BJ (cell line): ENCODE measurements at regions not wholly inside any gene's neighbourhood (a gene's known extent, or its start where the extent isn't known, plus 50 kb on each side); places are given as distances from the start of the nearest gene placed in this dataset.
"Not testable (repeated sequence)": the region's sequence is repeated elsewhere in the genome, so short reads cannot be mapped to it uniquely, and the experiment has no call there.

Experiments used
- CTCF ChIA-PET: fragments of 350-600 bp; formaldehyde crosslinking; extraction: SDS; loops from one replicate; lab custom pipeline; 2021; ENCODE audit warnings: antibody characterized with exemption, inconsistent platforms; lab: Yijun Ruan, JAX
- POLR2A ChIA-PET: fragments of 300-600 bp; sonication (Branson Sonifier 250); formaldehyde crosslinking; extraction: SDS; loops from one replicate; lab custom pipeline; 2021; ENCODE audit warnings: antibody characterized with exemption; lab: Charles Lee
- DNase-seq: peaks from one replicate; pipeline ENCODE4 v3.0.0-alpha.2; 2011; ENCODE audit warnings: low read depth
- H3K27me3 ChIP-seq: 2 replicates; pipeline ENCODE4 v1.6.0; 2011; ENCODE audit warnings: low read length; ENCODE audit not compliant: control insufficient read depth, insufficient read depth
- H3K36me3 ChIP-seq: 2 replicates; pipeline ENCODE4 v1.5.1; 2011; ENCODE audit warnings: low read length; ENCODE audit not compliant: control insufficient read depth, insufficient read depth
- H3K4me3 ChIP-seq: 2 replicates; pipeline ENCODE4 v1.5.1; 2011; ENCODE audit warnings: low read depth, mild to moderate bottlenecking, control low read depth, low read length
- TF ChIP-seq, protein P1 (sequence below): IDR thresholded peaks from 2 replicates; pipeline ENCODE4 v1.5.1; 2011; ENCODE audit warnings: low read depth, mild to moderate bottlenecking, control low read depth, inconsistent platforms, low read length, moderate library complexity; ENCODE audit not compliant: insufficient read depth

DNA sequence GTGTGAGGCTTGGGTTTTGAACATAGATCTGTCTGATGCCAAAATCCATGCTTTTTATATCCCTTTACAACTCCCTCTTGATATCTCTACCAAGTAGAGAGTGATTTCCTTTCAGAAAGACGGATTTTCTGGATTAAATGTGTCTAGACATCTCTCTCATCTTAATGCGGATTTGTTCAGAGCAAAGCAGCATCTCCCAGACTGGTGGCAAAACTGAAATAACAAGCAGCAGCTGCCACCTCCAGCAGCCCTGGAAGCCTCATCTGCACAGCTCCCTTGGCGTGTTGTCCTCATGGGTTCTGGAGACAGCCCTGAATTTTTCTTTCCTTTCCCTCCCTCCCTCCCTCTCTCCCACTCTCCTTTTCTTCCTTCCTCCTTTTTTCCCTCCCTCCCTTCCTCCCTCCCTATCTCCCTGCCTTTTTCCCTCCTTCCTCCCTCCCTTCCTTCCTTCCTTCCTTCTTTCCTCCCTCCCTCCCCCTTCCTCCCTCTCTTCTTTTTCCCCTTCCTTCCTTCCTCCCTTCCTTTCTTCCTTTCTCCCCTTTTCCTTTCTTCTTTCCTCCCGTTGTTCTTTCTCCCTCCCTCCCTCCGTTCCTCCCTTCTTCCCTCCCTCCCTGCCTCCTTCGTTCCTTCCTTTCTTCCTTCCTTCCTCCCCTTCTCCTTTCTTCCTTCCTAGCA is 639.9 kb downstream of the TYW1 start:
- no peak for DNase-seq
- TF ChIP-seq, protein P1, sequence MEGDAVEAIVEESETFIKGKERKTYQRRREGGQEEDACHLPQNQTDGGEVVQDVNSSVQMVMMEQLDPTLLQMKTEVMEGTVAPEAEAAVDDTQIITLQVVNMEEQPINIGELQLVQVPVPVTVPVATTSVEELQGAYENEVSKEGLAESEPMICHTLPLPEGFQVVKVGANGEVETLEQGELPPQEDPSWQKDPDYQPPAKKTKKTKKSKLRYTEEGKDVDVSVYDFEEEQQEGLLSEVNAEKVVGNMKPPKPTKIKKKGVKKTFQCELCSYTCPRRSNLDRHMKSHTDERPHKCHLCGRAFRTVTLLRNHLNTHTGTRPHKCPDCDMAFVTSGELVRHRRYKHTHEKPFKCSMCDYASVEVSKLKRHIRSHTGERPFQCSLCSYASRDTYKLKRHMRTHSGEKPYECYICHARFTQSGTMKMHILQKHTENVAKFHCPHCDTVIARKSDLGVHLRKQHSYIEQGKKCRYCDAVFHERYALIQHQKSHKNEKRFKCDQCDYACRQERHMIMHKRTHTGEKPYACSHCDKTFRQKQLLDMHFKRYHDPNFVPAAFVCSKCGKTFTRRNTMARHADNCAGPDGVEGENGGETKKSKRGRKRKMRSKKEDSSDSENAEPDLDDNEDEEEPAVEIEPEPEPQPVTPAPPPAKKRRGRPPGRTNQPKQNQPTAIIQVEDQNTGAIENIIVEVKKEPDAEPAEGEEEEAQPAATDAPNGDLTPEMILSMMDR, result no peak
- H3K36me3 ChIP-seq, result no peaks in the 10 kb centered on the region
- no peaks in the 10 kb centered on the region for H3K27me3 ChIP-seq
- H3K4me3 ChIP-seq, result no peak overlapping the region
- ChIA-PET CTCF (interaction anchor here (1.9 kb wide), 1 partner anchor 11 kb away, joined by 6 read pairs; no protein-coding TSS in a partner anchor), POLR2A (no interaction called here)

DNA sequence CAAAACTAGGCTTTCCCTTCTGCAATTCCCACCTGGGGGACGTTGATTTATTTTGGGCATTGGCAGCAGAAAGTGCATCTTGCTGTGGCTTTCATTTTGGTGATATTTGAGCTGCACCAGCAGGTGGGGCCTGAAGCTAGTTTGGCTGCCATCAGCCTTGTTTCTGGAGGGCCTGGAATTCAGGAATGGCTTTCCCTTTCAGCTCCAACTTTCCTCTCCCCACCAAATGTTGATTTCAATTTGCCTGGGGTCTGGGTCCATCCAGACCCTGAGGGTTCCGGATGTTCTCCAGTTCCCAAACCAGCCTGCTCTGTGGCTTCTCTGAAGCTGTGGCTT is 640.4 kb downstream of the TYW1 start:
- H3K4me3 ChIP-seq, result no peak overlapping the region
- H3K27me3 ChIP-seq, result no peaks in the 10 kb centered on the region
- TF ChIP-seq, protein P1, result no peak
- H3K36me3 ChIP-seq, result no peaks in the 10 kb centered on the region
- DNase-seq, result no peak
- ChIA-PET CTCF (no interaction called here), POLR2A (no interaction called here)

GRCh38 chr7:67642542-67642941 is 645.9 kb downstream of the TYW1 start:
- CTCF ChIA-PET, H3K4me3 ChIP-seq, POLR2A ChIA-PET, H3K36me3 ChIP-seq, DNase-seq, H3K27me3 ChIP-seq: not testable (repeated sequence)

GRCh38 chr7:67644151-67644550 is 647.5 kb downstream of the TYW1 start:
- DNase-seq, result no peak
- CTCF ChIA-PET, result no interaction called here
- no peaks in the 10 kb centered on the region for H3K27me3 ChIP-seq
- TF ChIP-seq, protein P1, result no peak
- POLR2A ChIA-PET, result no interaction called here
- no peaks in the 10 kb centered on the region for H3K36me3 ChIP-seq
- H3K4me3 ChIP-seq, result no peak overlapping the region

- TF ChIP-seq, protein P1, result no peak
- ChIA-PET CTCF (no interaction called here), POLR2A (no interaction called here)
- no peaks in the 10 kb centered on the region for H3K27me3 ChIP-seq
- DNase-seq, result no peak
- no peaks in the 10 kb centered on the region for H3K36me3 ChIP-seq
- no peak overlapping the region for H3K4me3 ChIP-seq
Measured at GRCh38 chr7:67652937-67653336, 656.3 kb downstream of the TYW1 start.

GRCh38 chr7:67653856-67654454 is 657.3 kb downstream of the TYW1 start:
- no peak for DNase-seq
- TF ChIP-seq, protein P1, result no peak
- POLR2A ChIA-PET, result no interaction called here
- Histone ChIP-seq H3K27me3 (no peaks in the 10 kb centered on the region), H3K4me3 (no peak overlapping the region), H3K36me3 (no peaks in the 10 kb centered on the region)
- CTCF ChIA-PET, result no interaction called here
